Thyroid gland (tissue), 4 donors: ENCODE measurements at regions not wholly inside any gene's neighbourhood (a gene's known extent, or its start where the extent isn't known, plus 50 kb on each side); places are given as distances from the start of the nearest gene placed in this dataset.

Source experiments
- DNase-seq, 2 donors: peaks; one replicate each; pipeline ENCODE4 v3.0.0-alpha.2; 2019
- H3K27ac ChIP-seq, 3 donors: fragments of 200-600 bp; sonication (generic); 1 replicate in 2 of 3; 2 replicates in 1 of 3; pipeline ENCODE4 v1.5.1; 2016 to 2019; ENCODE audit warnings: mild to moderate bottlenecking in 1 of 3, moderate library complexity in 1 of 3
- H3K27me3 ChIP-seq: fragments of 200-600 bp; sonication (generic); one replicate; pipeline ENCODE4 v1.5.1; 2019
- H3K36me3 ChIP-seq, 2 donors: fragments of 200-600 bp; sonication (generic); one replicate each; pipeline ENCODE4 v1.5.1; 2016 to 2019
- H3K4me1 ChIP-seq, 2 donors: fragments of 200-600 bp; sonication (generic); one replicate each; pipeline ENCODE4 v1.5.1; 2017 to 2019
- H3K4me3 ChIP-seq, 3 donors: fragments of 200-600 bp; sonication (generic); replicated peaks in 1 of 3; 1 replicate in 2 of 3; 2 replicates in 1 of 3; pipeline ENCODE4 v1.5.1; 2016; ENCODE audit warnings: mild to moderate bottlenecking in 1 of 3
- H3K9me3 ChIP-seq: fragments of 200-600 bp; sonication (generic); one replicate; pipeline ENCODE4 v1.5.1; 2017
- CTCF ChIP-seq, 6 experiments: fragments of 200-600 bp in 3 of 6; fragments of 450-650 bp in 3 of 6; sonication (generic) in 3 of 6; IDR thresholded peaks; one replicate each; pipeline ENCODE4 v1.5.1; 2016 to 2019; ENCODE audit warnings: antibody characterized with exemption in 6 of 6, mild to moderate bottlenecking in 2 of 6, inconsistent platforms in 1 of 6, moderate library complexity in 1 of 6
- POLR2A ChIP-seq, 2 donors: fragments of 450-650 bp; IDR thresholded peaks; one replicate each; pipeline ENCODE4 v1.6.1; 2017; ENCODE audit warnings: antibody characterized with exemption in 2 of 2, mild to moderate bottlenecking in 2 of 2, moderate library complexity in 1 of 2
- WGBS, 2 donors: methylation state at CpG; one replicate each; pipeline ENCODE4 v1.1.5; 2017; 5-methylcytosine and 5-hydroxymethylcytosine counted together
- intact Hi-C: fragments of 100-400 bp; cut with DNase I; formaldehyde crosslinking; loops from one replicate; pipeline ENCODE4 v1.15.1; 2023

GRCh38 chr9:118187408-118187807 is 483.2 kb downstream of the TLR4 start:
- 74 to 81% methylated on average over 1 of the region's 1 CpG for WGBS, 2 donors
- Histone ChIP-seq H3K36me3 (no peaks in the 10 kb centered on the region), H3K27me3 (no peaks in the 10 kb centered on the region)

GRCh38 chr9:118189615-118190014 is 485.4 kb downstream of the TLR4 start:
- H3K9me3 ChIP-seq, result no peaks in the 10 kb centered on the region
- no peaks in the 10 kb centered on the region for H3K27me3 ChIP-seq
- H3K27ac ChIP-seq, result no peak overlapping the region
- DNase-seq, result no peak
- no peaks in the 10 kb centered on the region for H3K4me1 ChIP-seq
- 81 to 86% methylated on average over 3 of the region's 3 CpGs for WGBS, 2 donors
- TF ChIP-seq POLR2A (IDR thresholded peaks at IDR 0.05), result no peak
- TF ChIP-seq CTCF (IDR thresholded peaks at IDR 0.05), result no peak
- H3K36me3 ChIP-seq, result no peaks in the 10 kb centered on the region
- H3K4me3 ChIP-seq, result no peak overlapping the region
- intact Hi-C loops, result no loop called here

More at GRCh38 chr9:118187408-118187807, 483.2 kb downstream of the TLR4 start:
- DNase-seq, result no peak
- no peak overlapping the region for H3K27ac ChIP-seq
- intact Hi-C loops, result no loop called here
- H3K9me3 ChIP-seq, result no peaks in the 10 kb centered on the region
- no peaks in the 10 kb centered on the region for H3K4me1 ChIP-seq
- TF ChIP-seq POLR2A (IDR thresholded peaks at IDR 0.05) (no peak), CTCF (IDR thresholded peaks at IDR 0.05) (no peak)
- H3K4me3 ChIP-seq, result no peak overlapping the region

GRCh38 chr9:118192807-118193206 is 488.6 kb downstream of the TLR4 start:
- no peaks in the 10 kb centered on the region for H3K4me1 ChIP-seq
- H3K36me3 ChIP-seq, result no peaks in the 10 kb centered on the region
- no peak for TF ChIP-seq CTCF (IDR thresholded peaks at IDR 0.05)
- no peak for TF ChIP-seq POLR2A (IDR thresholded peaks at IDR 0.05)
- H3K27me3 ChIP-seq, result no peaks in the 10 kb centered on the region
- no peak overlapping the region for H3K27ac ChIP-seq
- DNase-seq, result no peak
- H3K9me3 ChIP-seq, result no peaks in the 10 kb centered on the region
- intact Hi-C loops, result no loop called here
- WGBS, 2 donors, result 90 to 95% methylated on average over 2 of the region's 2 CpGs
- H3K4me3 ChIP-seq, result no peak overlapping the region

GRCh38 chr9:118209343-118209742 is 505.1 kb downstream of the TLR4 start:
- DNase-seq, result no peak
- H3K27me3 ChIP-seq, result no peaks in the 10 kb centered on the region
- H3K4me1 ChIP-seq, result no peaks in the 10 kb centered on the region
- no peaks in the 10 kb centered on the region for H3K9me3 ChIP-seq
- TF ChIP-seq POLR2A (IDR thresholded peaks at IDR 0.05) (no peak), CTCF (IDR thresholded peaks at IDR 0.05) (no peak)
- no peaks in the 10 kb centered on the region for H3K36me3 ChIP-seq
- intact Hi-C loops, result no loop called here
- H3K27ac ChIP-seq, result no peak overlapping the region
- H3K4me3 ChIP-seq, result no peak overlapping the region

- DNase-seq, result no peak
- intact Hi-C loops, result no loop called here
- H3K9me3 ChIP-seq, result no peaks in the 10 kb centered on the region
- TF ChIP-seq CTCF (IDR thresholded peaks at IDR 0.05) (no peak), POLR2A (IDR thresholded peaks at IDR 0.05) (no peak)
- whole genome bisulfite sequencing, 2 donors, result 68 to 79% methylated on average over 1 of the region's 1 CpG
- no peak overlapping the region for H3K4me3 ChIP-seq
- H3K36me3 ChIP-seq, result no peaks in the 10 kb centered on the region
- no peak overlapping the region for H3K27ac ChIP-seq
- no peaks in the 10 kb centered on the region for H3K27me3 ChIP-seq
- H3K4me1 ChIP-seq, result no peaks in the 10 kb centered on the region
Measured at GRCh38 chr9:118215549-118215948, 511.3 kb downstream of the TLR4 start.
